Neutrophil (primary cell): ENCODE measurements at regions not wholly inside any gene's neighbourhood (a gene's known extent, or its start where the extent isn't known, plus 50 kb on each side); places are given as distances from the start of the nearest gene placed in this dataset.

ENCODE experiments used
- H3K27ac ChIP-seq: fragments of 200-600 bp; sonication (generic); 2 replicates; pipeline ENCODE4 v1.5.1; 2016; ENCODE audit warnings: mild to moderate bottlenecking, moderate library complexity
- H3K27me3 ChIP-seq: fragments of 200-600 bp; sonication (generic); 2 replicates; pipeline ENCODE4 v1.6.0; 2016; ENCODE audit warnings: mild to moderate bottlenecking
- H3K36me3 ChIP-seq: fragments of 200-600 bp; sonication (generic); 2 replicates; pipeline ENCODE4 v1.5.1; 2017
- H3K4me1 ChIP-seq, 2 experiments: fragments of 200-600 bp in 1 of 2; sonication (generic) in 1 of 2; 1 replicate in 1 of 2; 2 replicates in 1 of 2; pipeline versions ENCODE4 v1.5.1 to v1.6.1; 2013 to 2016; ENCODE audit warnings: low read depth in 1 of 2, low read length in 1 of 2, mild to moderate bottlenecking in 1 of 2, moderate library complexity in 1 of 2; ENCODE audit not compliant: control insufficient read depth in 1 of 2, insufficient read depth in 1 of 2
- H3K4me3 ChIP-seq, 2 experiments: fragments of 200-600 bp in 1 of 2; sonication (generic) in 1 of 2; 1 replicate in 1 of 2; 2 replicates in 1 of 2; pipeline ENCODE4 v1.5.1; 2013 to 2016; ENCODE audit warnings: low read depth in 1 of 2, low read length in 1 of 2, mild to moderate bottlenecking in 1 of 2, moderate library complexity in 1 of 2
- H3K9me3 ChIP-seq: fragments of 200-600 bp; sonication (generic); 2 replicates; pipeline ENCODE4 v1.5.1; 2016
- TF ChIP-seq, protein P1 (sequence below): fragments of 200-600 bp; sonication (generic); IDR thresholded peaks from 2 replicates; pipeline ENCODE4 v1.5.1; 2016; ENCODE audit warnings: antibody characterized with exemption

DNA sequence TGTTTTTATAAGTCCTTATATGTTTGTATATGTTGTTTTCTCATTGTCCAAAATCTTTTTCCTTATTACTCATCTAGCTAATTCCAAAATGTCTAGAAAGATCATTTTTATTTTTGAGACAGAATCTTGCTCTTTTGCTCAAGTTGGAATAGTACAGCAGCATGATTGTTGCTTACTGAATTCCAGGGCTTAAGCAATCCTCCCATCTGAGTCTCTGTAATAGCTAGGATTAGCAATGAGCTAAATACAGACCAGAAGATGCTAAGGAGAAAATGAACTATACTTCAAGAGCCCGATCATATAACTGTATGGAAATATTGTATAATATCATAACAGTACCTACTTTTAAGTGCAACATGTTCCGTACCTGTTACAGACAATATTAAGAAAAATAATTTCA, 1027.0 kb downstream of the STIM2 start:
- Histone ChIP-seq H3K4me3 (no peak overlapping the region), H3K36me3 (no peaks in the 10 kb centered on the region), H3K27ac (no peak overlapping the region), H3K27me3 (no peaks in the 10 kb centered on the region), H3K9me3 (no peaks in the 10 kb centered on the region), H3K4me1 (no peaks in the 10 kb centered on the region)
- TF ChIP-seq, protein P1, sequence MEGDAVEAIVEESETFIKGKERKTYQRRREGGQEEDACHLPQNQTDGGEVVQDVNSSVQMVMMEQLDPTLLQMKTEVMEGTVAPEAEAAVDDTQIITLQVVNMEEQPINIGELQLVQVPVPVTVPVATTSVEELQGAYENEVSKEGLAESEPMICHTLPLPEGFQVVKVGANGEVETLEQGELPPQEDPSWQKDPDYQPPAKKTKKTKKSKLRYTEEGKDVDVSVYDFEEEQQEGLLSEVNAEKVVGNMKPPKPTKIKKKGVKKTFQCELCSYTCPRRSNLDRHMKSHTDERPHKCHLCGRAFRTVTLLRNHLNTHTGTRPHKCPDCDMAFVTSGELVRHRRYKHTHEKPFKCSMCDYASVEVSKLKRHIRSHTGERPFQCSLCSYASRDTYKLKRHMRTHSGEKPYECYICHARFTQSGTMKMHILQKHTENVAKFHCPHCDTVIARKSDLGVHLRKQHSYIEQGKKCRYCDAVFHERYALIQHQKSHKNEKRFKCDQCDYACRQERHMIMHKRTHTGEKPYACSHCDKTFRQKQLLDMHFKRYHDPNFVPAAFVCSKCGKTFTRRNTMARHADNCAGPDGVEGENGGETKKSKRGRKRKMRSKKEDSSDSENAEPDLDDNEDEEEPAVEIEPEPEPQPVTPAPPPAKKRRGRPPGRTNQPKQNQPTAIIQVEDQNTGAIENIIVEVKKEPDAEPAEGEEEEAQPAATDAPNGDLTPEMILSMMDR, result no peak

DNA sequence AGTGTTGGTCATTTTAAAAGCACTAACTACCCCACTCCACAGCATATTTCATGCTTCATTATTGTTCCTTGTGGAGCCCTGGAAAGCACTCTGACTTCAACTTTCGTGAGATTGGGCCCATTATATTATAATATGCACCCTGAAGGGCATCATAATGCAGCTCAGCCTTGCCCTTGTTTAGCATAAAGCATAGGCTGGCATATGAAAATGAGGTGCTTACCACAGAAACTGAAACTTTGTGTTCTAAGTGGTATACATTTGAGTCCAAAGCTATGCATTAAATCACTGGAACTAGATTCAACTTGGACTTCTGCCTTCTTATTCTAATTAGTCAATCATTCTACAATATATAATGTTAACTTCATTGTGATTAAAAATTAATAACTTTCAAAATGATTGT, 1027.9 kb downstream of the STIM2 start:
- H3K27me3 ChIP-seq, result no peaks in the 10 kb centered on the region
- no peaks in the 10 kb centered on the region for H3K9me3 ChIP-seq
- H3K4me3 ChIP-seq, result no peak overlapping the region
- no peaks in the 10 kb centered on the region for H3K36me3 ChIP-seq
- no peak overlapping the region for H3K27ac ChIP-seq
- no peaks in the 10 kb centered on the region for H3K4me1 ChIP-seq
- TF ChIP-seq, protein P1, result no peak

DNA sequence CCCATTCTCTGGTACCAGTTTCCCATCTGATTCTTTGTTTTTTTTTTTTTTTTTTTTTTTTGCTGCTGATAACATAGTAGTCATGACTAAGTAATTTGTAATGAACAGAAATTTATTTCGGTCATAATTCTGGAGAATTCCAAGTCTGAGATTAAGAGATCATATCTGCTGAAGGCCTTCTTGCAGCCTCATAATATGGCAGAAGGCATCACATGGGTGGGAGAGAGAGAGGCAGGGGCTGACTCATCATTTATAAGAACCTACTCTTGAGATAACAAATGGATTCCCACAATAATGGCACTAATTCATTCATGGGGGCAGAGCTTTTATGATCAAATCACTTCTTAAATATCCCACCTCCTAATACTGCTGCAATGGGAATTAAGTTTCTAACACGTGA, 1034.3 kb downstream of the STIM2 start:
- Histone ChIP-seq H3K27ac (no peak overlapping the region), H3K4me1 (no peaks in the 10 kb centered on the region), H3K27me3 (no peaks in the 10 kb centered on the region), H3K4me3 (no peak overlapping the region), H3K9me3 (no peaks in the 10 kb centered on the region), H3K36me3 (no peaks in the 10 kb centered on the region)
- TF ChIP-seq, protein P1, result no peak

DNA sequence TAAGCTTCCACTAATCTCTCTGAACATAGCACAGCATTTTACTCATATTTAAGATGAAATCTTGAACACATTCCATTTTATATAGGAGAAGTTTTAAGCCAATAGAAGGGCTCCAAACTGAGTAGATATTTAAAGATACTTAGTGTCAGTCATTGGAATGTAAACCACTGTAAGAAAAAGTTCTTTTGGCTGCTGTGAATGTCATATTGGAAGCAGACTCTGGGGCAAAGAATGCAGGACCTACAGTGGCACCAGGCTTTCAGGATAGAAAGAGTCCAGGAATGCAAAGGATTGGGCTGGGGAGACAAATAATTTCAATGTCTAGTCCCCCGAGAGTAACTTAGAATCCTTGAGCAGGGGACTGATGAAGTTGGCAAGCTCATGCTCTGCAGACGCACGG, 1047.7 kb downstream of the STIM2 start:
- Histone ChIP-seq H3K4me1 (no peaks in the 10 kb centered on the region), H3K27me3 (no peaks in the 10 kb centered on the region), H3K27ac (no peak overlapping the region), H3K9me3 (no peaks in the 10 kb centered on the region), H3K36me3 (no peaks in the 10 kb centered on the region), H3K4me3 (no peak overlapping the region)
- TF ChIP-seq, protein P1, result no peak

DNA sequence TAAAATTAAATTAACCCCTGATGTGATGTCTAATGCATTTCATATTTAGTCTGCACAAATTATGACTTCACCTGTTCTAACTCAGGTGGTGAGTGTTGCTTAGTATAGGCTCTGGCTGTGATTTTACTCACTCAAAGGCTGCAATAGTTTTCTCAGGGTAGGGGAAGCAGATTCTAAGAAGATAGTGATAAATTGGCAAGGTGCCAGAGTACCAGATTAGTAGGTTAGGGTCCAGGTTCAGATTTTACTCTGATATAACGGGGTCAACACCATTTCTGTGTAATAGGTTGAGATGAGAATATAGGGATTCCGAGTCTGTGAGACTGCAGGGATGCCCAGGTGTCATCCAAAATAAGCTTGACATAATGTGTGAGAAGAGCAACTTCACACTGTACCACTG, 1049.6 kb downstream of the STIM2 start:
- TF ChIP-seq, protein P1, result no peak
- H3K36me3 ChIP-seq, result no peaks in the 10 kb centered on the region
- H3K4me1 ChIP-seq, result no peaks in the 10 kb centered on the region
- H3K27ac ChIP-seq, result no peak overlapping the region
- no peak overlapping the region for H3K4me3 ChIP-seq
- H3K27me3 ChIP-seq, result no peaks in the 10 kb centered on the region
- H3K9me3 ChIP-seq, result no peaks in the 10 kb centered on the region

DNA sequence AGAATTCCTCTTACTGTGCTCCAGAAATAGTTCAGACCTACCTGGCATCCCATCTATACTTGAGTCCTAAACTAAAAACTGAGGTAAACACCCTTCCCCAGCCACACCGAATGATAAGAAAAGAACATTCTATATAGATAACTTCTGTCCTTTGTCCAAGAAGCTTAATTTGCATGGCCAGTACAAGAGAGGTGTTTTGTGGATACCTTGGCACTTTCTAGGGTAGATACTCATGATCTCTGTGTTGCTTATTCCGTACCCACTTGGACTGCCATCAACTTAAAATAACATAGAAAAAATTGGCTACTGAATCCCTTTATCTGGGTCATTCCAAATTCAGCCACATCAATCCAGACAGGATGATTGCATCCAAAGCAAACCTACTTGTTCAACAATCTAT, 1050.4 kb downstream of the STIM2 start:
- no peak overlapping the region for H3K4me3 ChIP-seq
- no peak overlapping the region for H3K27ac ChIP-seq
- no peaks in the 10 kb centered on the region for H3K9me3 ChIP-seq
- no peaks in the 10 kb centered on the region for H3K27me3 ChIP-seq
- TF ChIP-seq, protein P1, result no peak
- no peaks in the 10 kb centered on the region for H3K36me3 ChIP-seq
- H3K4me1 ChIP-seq, result no peaks in the 10 kb centered on the region
